Mesendoderm (in vitro differentiated cells): ENCODE measurements at regions not wholly inside any gene's neighbourhood (a gene's known extent, or its start where the extent isn't known, plus 50 kb on each side); places are given as distances from the start of the nearest gene placed in this dataset.

Experiments
- DNase-seq: peaks from one replicate; pipeline ENCODE4 v3.0.0; 2013
- H2AK5ac ChIP-seq: 2 replicates; pipeline ENCODE4 v1.6.1; 2013; ENCODE audit warnings: low read length, inconsistent platforms
- H2BK120ac ChIP-seq: 2 replicates; pipeline ENCODE4 v1.6.1; 2013; ENCODE audit warnings: low read depth, mild to moderate bottlenecking, low read length, moderate library complexity, mixed read lengths
- H2BK15ac ChIP-seq: replicated peaks from 2 replicates; pipeline ENCODE4 v1.6.1; 2013; ENCODE audit warnings: low read depth, mild to moderate bottlenecking, moderate library complexity
- H2BK5ac ChIP-seq: 2 replicates; pipeline ENCODE4 v1.6.1; 2013; ENCODE audit warnings: low read length, inconsistent platforms
- H3K18ac ChIP-seq: 2 replicates; pipeline ENCODE4 v1.6.1; 2013; ENCODE audit warnings: mild to moderate bottlenecking, low read length, mixed read lengths
- H3K23ac ChIP-seq: one replicate; pipeline ENCODE4 v1.6.1; 2013; ENCODE audit warnings: low read length
- H3K27ac ChIP-seq: 2 replicates; pipeline ENCODE4 v1.5.1; 2013; ENCODE audit warnings: low read depth, mild to moderate bottlenecking, inconsistent platforms, low read length, moderate library complexity
- H3K27me3 ChIP-seq: 2 replicates; pipeline ENCODE4 v1.6.1; 2013; ENCODE audit warnings: low read length, control low read depth, mild to moderate bottlenecking, inconsistent platforms; ENCODE audit not compliant: insufficient read depth, poor library complexity
- H3K36me3 ChIP-seq: 2 replicates; pipeline ENCODE4 v1.6.1; 2013; ENCODE audit warnings: low read length, inconsistent platforms; ENCODE audit not compliant: control insufficient read depth, insufficient read depth
- H3K4ac ChIP-seq: one replicate; pipeline ENCODE4 v1.6.1; 2013; ENCODE audit warnings: low read depth, mild to moderate bottlenecking, low read length, moderate library complexity
- H3K4me1 ChIP-seq: 2 replicates; pipeline ENCODE4 v1.6.1; 2013; ENCODE audit warnings: low read depth, low read length, inconsistent platforms; ENCODE audit not compliant: control insufficient read depth
- H3K4me2 ChIP-seq: 2 replicates; pipeline ENCODE4 v1.6.1; 2013; ENCODE audit warnings: low read length
- H3K4me3 ChIP-seq: 2 replicates; pipeline ENCODE4 v1.5.1; 2013; ENCODE audit warnings: mild to moderate bottlenecking, low read length
- H3K56ac ChIP-seq: one replicate; pipeline ENCODE4 v1.6.1; 2013; ENCODE audit warnings: low read length
- H3K79me1 ChIP-seq: 2 replicates; pipeline ENCODE4 v1.6.1; 2013; ENCODE audit warnings: low read length, inconsistent platforms
- H3K79me2 ChIP-seq: 2 replicates; pipeline ENCODE4 v1.6.1; 2013; ENCODE audit warnings: mild to moderate bottlenecking, low read length; ENCODE audit not compliant: control insufficient read depth, insufficient read depth
- H3K9ac ChIP-seq: 2 replicates; pipeline ENCODE4 v1.6.1; 2013; ENCODE audit warnings: low read length, inconsistent platforms
- H4K5ac ChIP-seq: one replicate; pipeline ENCODE4 v1.6.1; 2013; ENCODE audit warnings: low read length
- H4K8ac ChIP-seq: one replicate; pipeline ENCODE4 v1.6.1; 2013; ENCODE audit warnings: low read depth, mild to moderate bottlenecking, control low read depth, low read length, moderate library complexity
- WGBS: extraction: QIAGEN DNeasy Blood & Tissue Kit; methylation state at CpG from one replicate; pipeline ENCODE4 v1.1.7; 2013; ENCODE audit warnings: low lambda C conversion rate, missing lambda C conversion rate; ENCODE audit not compliant: insufficient coverage; ENCODE audit errors: extremely low coverage; 5-methylcytosine and 5-hydroxymethylcytosine counted together

DNA sequence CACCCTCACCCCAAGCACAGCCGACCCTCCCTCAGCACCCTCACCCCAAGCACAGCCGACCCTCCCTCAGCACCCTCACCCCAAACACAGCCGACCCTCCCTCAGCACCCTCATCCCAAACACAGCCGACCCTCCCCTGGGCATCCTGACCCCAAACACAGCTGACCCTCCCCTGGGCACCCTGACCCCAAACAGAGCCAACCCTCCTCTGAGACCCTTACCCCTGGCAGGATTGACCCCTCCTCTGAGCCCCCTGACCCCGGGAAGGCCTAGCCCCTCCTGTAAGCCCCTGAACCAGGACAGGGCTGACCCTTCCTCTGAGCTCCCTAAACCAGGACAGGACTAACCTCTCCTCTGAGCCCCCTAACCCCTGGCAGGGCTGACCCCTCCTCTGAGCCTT lies 84.4 kb upstream of the RAB6C start:
- Histone ChIP-seq H4K5ac (no peak overlapping the region), H4K8ac (no peak overlapping the region), H3K4me3 (no peak overlapping the region), H2BK15ac (no peak overlapping the region), H3K56ac (no peak overlapping the region), H2BK5ac (no peak overlapping the region), H3K36me3 (no peaks in the 10 kb centered on the region), H3K79me1 (no peaks in the 10 kb centered on the region), H3K4ac (no peak overlapping the region), H3K27ac (no peak overlapping the region), H3K27me3 (no peaks in the 10 kb centered on the region), H3K9ac (no peak overlapping the region), H3K18ac (no peak overlapping the region), H2AK5ac (no peak overlapping the region), H3K23ac (no peak overlapping the region), H3K4me1 (no peaks in the 10 kb centered on the region), H3K79me2 (no peaks in the 10 kb centered on the region), H3K4me2 (no peak overlapping the region), H2BK120ac (no peak overlapping the region)
- no peak for DNase-seq
- WGBS = no CpG with 5 or more reads among the region's 5 CpGs

DNA sequence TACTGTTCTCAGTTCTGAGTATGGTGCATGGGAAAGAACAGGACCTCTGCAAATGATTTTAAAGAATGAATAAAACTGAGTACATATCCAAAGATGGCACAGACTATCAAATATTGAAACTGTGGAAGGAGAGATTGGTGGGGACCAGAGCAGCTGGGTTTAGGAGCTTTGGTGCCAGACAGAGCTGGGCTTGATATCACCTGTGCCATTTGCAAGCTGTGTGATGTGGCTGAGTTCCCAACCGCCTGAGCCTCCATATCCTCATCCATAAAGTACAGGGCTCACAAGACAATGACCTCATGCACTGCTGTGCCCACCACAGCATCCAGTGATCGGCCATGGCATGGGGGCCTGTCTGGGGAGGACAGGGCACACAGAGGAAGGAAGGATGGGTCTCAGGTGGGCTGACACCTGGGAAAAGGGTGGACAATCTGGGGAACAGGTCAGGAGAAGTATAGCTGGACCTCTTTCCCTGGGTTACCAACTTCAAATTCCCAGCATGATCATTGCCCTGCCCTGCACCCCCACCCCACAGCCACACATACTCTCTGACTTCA lies 83.9 kb upstream of the RAB6C start:
- Histone ChIP-seq H3K4ac (no peak overlapping the region), H3K9ac (no peak overlapping the region), H3K56ac (no peak overlapping the region), H3K23ac (no peak overlapping the region), H3K4me3 (no peak overlapping the region), H3K4me2 (no peak overlapping the region), H3K4me1 (no peaks in the 10 kb centered on the region), H2BK15ac (no peak overlapping the region), H4K5ac (no peak overlapping the region), H3K79me1 (no peaks in the 10 kb centered on the region), H3K36me3 (no peaks in the 10 kb centered on the region), H3K18ac (no peak overlapping the region), H2BK5ac (no peak overlapping the region), H3K27me3 (no peaks in the 10 kb centered on the region), H2BK120ac (no peak overlapping the region), H2AK5ac (no peak overlapping the region), H3K27ac (no peak overlapping the region), H4K8ac (no peak overlapping the region), H3K79me2 (no peaks in the 10 kb centered on the region)
- no peak for DNase-seq
- WGBS = no CpG with 5 or more reads among the region's 2 CpGs

DNA sequence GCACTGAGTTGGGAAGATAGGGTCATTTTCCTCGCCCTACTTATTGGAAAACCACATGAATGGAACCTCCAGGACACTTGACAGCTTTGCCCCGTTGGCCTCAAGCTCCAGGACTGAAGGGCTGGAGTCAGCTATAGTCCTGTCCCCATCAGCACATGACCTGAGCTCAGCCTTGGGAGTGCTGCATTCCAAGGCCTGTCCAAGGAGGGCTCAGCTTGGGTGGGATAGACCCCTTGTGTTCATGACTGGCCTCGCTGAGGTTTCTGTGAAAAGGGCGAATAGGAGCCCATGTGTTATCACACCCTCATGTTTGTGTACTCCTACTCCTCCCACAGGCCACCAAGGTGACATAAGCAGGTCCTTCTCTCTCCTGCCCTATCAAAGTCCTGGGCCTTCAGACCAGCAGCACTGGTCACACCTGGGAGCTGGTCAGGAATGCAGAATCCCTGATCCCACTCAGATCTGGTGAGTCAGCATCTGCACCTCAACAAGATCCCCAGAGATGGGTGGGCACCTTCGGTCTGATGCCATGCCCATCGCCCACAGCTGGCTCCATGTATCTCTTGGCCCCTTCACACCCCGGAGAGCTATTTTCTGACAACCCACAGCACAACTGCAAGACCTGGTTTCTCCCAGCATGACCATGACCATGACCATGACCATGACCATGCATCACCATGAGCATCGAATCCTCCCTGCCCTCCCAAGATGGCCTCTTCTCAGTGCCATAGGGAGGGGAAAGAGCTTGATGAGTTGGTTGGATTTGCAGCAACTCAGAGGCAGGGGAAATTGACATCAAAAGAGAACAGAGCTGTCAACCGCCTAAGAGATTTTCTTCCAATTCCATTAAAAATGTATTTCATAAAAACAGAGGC lies 83.0 kb upstream of the RAB6C start:
- Histone ChIP-seq H3K79me1 (no peaks in the 10 kb centered on the region), H2AK5ac (no peak overlapping the region), H3K23ac (no peak overlapping the region), H3K27ac (no peak overlapping the region), H3K36me3 (no peaks in the 10 kb centered on the region), H4K8ac (no peak overlapping the region), H3K4ac (no peak overlapping the region), H3K79me2 (no peaks in the 10 kb centered on the region), H2BK5ac (no peak overlapping the region), H3K18ac (no peak overlapping the region), H3K4me2 (no peak overlapping the region), H3K4me1 (no peaks in the 10 kb centered on the region), H3K27me3 (no peaks in the 10 kb centered on the region), H3K9ac (no peak overlapping the region), H3K4me3 (no peak overlapping the region), H3K56ac (no peak overlapping the region), H4K5ac (no peak overlapping the region), H2BK15ac (no peak overlapping the region), H2BK120ac (no peak overlapping the region)
- no peak for DNase-seq
- no CpG with 5 or more reads among the region's 9 CpGs for WGBS

GRCh38 chr2:129901754-129902415 lies 77.6 kb upstream of the RAB6C start:
- no peak overlapping the region for H2AK5ac ChIP-seq
- H4K5ac ChIP-seq = no peak overlapping the region
- WGBS = no CpG with 5 or more reads among the region's 3 CpGs
- no peak overlapping the region for H3K27ac ChIP-seq
- H3K4me3 ChIP-seq = no peak overlapping the region
- no peak overlapping the region for H3K4ac ChIP-seq
- H3K79me2 ChIP-seq = no peaks in the 10 kb centered on the region
- no peak for DNase-seq
- no peak overlapping the region for H3K23ac ChIP-seq
- H3K4me1 ChIP-seq = no peaks in the 10 kb centered on the region
- H2BK5ac ChIP-seq = no peak overlapping the region
- no peaks in the 10 kb centered on the region for H3K79me1 ChIP-seq
- no peak overlapping the region for H3K18ac ChIP-seq
- H3K4me2 ChIP-seq = no peak overlapping the region
- H2BK15ac ChIP-seq = no peak overlapping the region
- H3K9ac ChIP-seq = no peak overlapping the region
- H4K8ac ChIP-seq = no peak overlapping the region
- no peaks in the 10 kb centered on the region for H3K27me3 ChIP-seq
- H3K36me3 ChIP-seq = no peaks in the 10 kb centered on the region
- H3K56ac ChIP-seq = no peak overlapping the region
- no peak overlapping the region for H2BK120ac ChIP-seq

DNA sequence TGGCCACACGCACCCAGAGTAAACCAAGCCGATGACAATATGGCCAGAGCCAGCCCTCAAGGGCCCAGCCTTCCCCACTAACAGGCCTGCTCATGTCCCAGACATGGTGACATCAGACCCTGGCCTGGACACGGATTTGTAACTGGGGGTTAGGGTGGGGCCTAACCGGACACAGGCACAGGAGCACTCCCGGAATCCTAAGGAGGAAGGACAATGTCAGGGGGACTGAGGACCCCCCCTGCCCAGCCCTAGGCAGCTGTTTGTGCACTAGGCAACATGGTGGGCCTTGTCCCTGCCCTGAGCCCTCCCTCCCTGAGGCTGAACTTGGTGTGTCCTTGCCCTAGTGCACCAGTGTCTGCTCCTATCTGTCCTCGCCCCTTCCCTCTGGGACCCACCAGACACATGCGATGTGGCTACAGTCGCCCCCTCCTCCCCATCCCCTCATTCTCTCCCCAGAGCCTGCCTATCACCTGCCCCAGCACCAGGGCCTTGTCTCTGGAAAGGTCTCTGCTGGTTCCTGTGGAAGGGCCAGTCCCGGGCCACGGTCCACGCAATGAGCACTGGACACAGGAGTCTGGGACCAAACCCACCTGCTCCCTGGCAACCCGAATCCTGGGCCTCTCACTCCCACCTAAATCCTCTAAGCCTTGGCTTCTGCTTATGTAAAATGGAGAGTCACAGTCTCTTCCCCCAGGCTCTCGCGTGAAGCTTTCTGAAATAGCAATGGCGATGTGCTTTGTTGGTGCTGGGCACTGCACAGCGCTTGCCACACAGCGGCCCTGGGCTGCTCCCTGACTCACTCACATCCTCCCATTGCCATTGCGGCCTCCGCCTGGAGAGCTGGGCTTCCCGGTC lies 76.5 kb upstream of the RAB6C start:
- no peak for DNase-seq
- H3K4ac ChIP-seq = no peak overlapping the region
- WGBS = no CpG with 5 or more reads among the region's 20 CpGs

More for the DNA sequence above, 76.5 kb upstream of the RAB6C start:
- H3K36me3 ChIP-seq = no peaks in the 10 kb centered on the region
- no peaks in the 10 kb centered on the region for H3K4me1 ChIP-seq
- H3K27ac ChIP-seq = no peak overlapping the region
- H4K8ac ChIP-seq = no peak overlapping the region
- H3K23ac ChIP-seq = no peak overlapping the region
- H4K5ac ChIP-seq = no peak overlapping the region
- H3K18ac ChIP-seq = no peak overlapping the region
- no peak overlapping the region for H3K4me2 ChIP-seq
- no peaks in the 10 kb centered on the region for H3K79me2 ChIP-seq
- H3K56ac ChIP-seq = no peak overlapping the region
- no peak overlapping the region for H3K9ac ChIP-seq
- no peak overlapping the region for H3K4me3 ChIP-seq
- H2BK15ac ChIP-seq = no peak overlapping the region
- H2AK5ac ChIP-seq = no peak overlapping the region
- H3K79me1 ChIP-seq = no peaks in the 10 kb centered on the region
- no peaks in the 10 kb centered on the region for H3K27me3 ChIP-seq
- no peak overlapping the region for H2BK5ac ChIP-seq
- no peak overlapping the region for H2BK120ac ChIP-seq
